ENCODE measurements at regions not wholly inside any gene's neighbourhood (a gene's known extent, or its start where the extent isn't known, plus 50 kb on each side); places are given as distances from the start of the nearest gene placed in this dataset.

DNA sequence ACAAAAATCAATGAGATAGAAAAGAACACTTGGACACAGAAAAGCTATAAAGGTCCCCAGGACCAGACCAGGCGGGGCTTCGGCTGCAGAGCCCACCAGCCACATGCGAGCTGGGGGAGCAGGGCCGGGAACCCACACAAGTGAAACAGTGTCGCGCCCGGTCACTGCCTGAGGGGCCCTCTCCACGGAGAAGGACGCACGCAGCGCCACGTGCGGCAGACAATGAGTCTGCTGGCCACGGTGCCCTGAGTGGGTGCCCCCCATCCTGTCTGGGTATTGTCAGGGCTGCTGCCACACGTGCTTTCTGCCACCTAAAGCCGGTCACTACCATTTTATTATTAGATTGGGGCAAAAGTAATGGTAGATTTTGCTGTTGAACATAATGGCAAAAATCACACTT is 207.9 kb upstream of the HDAC4 start:
- no peak for DNase-seq

DNA sequence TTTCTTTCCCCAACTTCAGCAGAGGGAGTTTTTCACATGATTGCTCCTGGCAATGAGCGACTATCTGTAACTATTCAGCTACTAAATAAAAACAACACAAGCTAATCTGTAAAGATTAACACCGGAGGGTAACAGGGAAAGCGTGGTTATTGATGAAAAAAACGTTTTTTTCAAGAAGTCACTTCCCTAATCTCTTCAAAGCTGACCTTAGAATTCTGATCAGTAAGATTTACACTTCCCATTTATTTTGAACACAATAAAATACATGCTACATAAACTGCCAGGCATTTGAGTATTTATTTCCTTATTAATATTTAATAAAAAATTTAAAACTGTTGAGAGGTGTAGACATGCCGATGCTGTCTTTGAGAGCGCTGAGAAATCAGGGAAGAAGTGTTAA is 207.4 kb upstream of the HDAC4 start:
- DNase-seq: no peak

DNA sequence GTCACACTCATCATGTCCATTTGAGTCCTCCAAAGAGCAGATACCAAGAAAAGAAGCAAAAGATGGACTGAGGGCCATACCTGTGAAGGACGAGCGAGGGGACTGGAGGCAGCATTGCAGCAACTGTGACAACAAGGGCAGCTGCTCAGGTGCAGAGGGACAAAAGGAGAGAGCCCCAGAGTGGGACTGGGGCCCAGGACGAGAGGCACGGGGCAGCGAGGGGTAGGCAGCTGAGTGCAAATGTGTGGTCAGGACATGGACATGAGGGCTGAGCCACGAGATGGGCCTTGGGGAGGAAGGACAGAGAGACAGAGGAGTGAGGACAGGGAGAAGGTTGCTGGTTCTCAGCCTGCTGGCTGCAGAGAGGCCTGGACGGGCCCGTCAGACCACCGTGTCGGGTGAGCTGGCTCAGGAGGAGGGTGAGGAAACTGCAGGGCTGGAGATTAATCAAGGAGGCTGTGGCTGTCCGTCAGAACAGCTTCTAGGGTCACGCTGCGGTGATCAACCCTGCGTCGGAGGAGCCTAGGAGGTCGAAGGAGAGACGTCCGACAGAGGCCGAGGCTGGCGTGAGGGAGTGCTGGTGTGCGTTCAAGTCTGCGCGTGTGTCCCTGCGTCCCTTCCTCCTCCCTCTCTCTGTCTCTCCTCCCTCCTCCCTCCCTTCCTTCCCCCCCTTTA is 206.8 kb upstream of the HDAC4 start:
- DNase-seq: no peak

DNA sequence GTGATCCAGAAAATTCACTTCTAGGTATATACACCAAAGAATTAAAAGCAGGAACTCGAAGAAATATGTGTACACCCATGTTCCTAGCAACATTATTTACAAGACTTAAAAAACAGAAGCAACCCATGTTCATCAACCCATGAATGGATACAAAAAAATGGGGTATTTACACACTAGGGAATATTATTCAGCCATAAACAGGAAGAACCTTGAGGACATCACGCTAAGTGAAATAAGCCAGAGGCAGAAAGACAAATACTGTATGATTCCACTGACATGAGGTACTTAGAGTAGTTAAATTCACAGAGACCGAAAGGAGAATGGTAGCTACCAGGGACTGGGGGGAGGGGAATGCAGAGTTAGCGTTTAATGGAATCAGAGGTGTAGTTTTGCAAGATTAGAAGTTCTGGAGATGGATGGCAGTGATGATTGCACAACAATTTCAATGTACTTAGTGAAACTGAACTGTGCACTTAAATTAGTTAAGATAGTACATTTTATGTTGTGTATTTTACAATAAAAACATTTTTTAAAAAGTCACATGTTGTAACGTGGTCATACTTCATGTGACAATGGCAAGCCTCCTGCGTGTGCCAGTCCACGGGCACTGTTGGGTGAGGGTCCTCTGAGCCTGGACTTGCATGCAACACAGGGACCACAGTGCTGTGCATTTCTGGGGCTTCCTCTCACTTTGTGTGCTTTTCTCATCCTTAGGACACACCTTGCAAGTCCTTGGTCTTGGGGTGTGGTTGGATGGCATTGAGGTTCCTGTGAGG is 206.1 kb upstream of the HDAC4 start:
- DNase-seq: no peak

DNA sequence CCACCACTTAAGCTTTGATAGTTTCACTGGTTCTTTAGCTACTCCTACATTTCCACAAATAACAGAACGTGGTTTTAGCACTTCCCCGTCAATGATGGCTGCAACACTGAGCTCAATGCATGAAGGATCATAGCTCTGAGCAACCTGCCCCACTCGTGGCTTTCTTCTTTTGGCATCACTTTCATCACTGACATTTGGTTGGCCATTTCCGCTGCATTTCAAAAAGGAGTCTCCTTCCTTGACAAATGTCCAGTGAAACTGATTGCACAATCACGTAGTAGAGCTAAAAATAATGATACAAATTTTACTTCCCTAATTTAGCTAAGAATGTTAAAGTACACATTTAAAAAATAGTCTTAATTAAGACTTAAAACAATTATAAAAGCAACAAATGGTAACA is 205.2 kb upstream of the HDAC4 start:
- no peak for DNase-seq

DNA sequence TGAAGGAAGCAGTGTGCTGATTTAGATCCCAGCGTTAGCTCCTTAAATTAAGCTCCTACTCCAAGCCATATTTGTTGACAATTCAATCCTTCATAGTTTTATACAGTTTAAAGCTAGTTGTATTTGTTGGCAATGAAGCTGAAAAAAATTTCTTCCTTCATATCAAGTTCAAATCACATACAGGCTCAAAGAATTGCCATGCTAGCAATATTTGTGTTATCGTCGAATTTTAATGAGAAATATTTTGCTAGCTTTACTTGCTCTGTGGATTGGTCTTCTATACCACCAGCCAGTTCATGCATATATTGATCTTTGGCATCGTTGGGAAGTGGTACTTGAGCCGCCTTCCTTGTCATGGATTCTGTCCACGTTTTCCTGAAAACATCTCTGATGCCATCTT is 204.6 kb upstream of the HDAC4 start:
- no peak for DNase-seq

DNA sequence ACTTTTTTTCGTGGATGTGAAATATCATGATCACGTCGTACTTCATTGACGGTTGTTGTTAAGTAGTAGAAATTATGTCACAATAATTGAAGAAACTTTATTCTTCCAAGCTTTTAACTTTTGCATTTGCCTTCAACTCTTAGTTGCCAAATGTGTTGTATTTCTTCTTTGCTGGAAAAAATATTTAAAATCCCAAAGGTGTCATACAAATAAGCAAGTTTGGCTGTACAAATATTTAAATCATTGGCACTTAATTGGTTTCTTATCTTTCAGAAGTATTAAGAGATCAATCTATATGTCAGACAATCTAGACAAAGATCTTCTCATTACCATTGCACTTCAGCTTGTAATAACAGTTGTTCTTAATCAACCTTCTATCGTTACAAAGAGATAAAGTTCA is 204.0 kb upstream of the HDAC4 start:
- no peak for DNase-seq

DNA sequence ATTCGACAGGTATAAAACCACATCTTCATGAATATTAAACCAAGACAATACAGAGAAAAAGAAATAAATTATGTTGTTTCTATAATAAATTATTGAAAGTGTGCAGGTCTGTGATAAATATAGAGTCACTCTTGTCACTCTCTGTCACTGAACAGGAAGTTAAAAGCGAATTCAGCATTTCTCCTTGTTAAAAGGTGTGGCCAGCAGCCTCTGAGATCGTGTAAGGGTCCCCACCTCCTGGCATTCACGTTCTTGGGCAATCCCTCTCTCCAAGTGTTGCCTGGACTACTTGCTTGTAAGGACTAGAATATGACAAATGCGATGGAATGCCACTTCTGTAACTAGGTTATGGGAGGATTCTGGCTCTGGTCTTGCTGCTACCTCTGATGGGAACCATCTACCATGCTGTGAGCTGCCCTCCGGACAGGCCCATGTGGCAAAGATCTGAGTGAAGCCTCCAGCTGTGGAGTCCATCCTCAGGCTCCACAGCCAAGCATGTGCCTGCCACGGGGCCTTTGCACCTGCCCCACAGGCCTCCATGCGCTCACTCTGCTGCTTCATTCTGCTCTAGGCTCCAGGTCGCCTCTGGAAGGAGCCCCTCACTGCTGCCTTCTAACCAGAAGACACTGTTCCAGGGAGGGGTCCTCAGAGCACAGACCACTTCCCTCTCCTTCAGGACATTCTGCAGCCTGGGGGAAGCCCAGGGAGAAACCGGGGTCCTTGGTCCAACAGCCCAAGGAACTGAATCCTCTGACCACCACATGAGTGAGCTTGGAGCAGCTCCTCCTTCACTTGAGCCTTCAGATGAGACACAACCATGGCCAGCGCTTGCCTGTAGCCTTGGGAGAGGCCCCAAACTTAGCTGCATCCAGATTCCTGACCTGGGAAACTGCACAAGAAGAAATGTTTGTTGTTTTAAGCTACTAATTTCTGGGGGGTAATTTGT is 202.9 kb upstream of the HDAC4 start:
- no peak for DNase-seq

DNA sequence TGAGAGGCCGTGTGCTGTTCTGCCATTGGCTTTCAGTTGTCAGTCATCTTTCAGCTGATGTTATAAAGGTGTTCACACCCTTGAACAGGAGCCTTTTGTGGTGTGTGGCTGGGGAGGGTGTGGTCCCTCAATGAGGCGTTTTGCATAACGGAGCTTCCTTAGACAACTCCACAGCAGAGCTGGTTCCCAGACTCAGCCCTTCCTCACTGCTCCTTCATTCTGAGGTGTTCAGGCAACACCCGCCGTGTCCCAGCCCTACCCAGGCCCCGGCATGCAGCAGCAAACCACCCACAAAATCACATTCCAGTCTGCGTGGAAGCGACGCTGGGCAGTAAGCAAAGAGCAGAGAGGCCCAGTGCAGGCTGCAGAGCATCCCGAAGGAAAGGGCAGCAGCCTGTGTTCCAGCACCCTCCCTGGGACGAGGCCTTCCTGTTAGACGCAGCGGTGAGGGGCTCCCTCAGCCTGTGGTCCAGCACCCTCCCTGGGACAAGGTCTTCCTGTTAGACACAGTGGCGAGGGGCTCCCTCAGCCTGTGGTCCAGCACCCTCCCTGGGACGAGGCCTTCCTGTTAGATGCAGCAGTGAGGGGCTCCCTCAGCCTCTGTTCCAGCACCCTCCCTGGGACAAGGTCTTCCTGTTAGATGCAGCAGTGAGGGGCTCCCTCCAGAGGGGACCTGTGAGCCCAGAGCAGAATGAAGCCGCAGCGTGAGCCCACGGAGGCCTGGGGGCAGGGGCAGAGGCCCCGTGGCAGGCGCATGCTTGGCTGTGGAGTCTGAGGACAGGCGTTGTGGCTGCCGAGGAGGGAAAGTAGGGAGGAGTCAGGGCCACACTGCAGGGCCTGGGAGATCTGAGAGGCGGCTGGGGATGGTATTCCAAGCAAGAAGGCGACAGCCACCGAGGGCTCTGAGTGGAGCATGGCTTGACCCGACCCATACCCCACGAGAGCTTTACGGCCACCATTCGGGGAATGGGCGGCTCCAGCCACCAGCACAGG is 201.8 kb upstream of the HDAC4 start:
- DNase-seq: peak; percentile 46

DNA sequence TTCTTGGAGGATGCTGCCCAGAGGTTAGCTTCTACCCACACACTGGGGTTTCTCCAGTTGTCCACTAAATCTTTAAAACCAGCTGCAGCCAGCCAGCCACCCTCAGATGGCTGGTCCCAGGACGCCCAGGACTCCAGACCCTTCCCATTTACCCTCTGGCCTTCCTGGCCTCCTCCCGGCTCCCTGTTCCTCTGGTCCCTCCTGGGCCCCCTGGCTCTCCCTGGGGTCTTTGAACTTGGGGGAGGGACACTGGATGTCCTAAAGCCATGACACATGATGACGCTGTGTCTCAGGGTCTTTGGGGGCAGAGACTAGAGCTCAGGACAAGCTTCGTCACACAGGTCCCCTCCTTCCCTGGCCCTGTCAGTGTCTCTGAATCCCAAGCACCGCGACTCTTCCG is 201.1 kb upstream of the HDAC4 start:
- DNase-seq: no peak

DNA sequence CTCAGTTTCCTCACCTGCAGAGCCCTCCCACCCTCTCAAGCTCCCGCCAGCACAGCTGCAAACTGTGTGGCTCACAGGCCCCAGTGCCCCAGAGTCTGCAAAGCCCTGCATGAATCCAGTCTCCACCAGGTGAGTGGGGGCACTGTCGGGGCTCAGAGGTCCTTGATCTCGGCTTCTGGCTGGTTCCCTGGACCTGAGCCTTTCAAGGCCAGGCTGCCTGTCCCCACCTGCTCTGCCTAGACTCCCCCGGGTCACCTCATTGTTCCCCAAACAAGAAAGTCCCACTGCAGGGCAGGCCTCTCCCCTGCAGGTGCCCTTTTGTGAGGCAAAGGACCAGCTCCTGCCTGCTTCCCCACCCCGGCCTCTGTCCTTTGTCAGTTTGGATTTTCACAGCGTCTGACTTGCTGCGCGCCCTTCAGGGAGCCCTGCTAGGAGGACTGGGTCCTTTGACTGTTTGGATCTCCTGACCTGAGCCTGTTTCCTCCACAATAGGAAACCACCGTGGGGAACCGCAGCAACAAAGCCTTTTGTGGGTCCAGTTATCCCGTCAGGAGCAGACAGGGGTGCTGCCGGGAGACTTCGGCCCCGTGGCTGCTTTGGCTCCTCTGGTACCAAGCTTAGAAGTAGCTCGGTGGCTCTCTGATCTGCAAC is 200.5 kb upstream of the HDAC4 start:
- DNase-seq: no peak

DNA sequence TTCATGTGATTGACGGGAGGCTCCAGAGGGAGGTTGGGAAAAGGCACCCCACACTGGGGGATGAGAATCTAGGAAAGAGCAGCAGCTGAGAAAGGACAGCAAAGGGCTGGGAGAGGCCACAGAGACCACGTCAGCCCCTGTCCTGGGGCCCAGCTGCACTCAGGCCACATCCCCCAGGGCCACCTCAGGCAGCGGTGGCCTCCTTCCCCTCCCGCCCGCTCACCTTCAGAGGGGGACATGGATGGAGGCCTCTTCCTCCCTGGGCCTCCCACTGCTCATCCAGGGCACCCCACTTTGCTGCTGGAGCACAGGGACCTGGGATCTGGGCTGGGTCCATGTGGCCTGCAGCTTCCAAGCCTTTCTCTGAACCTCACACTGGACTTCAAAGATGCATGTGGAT is 199.8 kb upstream of the HDAC4 start:
- no peak for DNase-seq

DNA sequence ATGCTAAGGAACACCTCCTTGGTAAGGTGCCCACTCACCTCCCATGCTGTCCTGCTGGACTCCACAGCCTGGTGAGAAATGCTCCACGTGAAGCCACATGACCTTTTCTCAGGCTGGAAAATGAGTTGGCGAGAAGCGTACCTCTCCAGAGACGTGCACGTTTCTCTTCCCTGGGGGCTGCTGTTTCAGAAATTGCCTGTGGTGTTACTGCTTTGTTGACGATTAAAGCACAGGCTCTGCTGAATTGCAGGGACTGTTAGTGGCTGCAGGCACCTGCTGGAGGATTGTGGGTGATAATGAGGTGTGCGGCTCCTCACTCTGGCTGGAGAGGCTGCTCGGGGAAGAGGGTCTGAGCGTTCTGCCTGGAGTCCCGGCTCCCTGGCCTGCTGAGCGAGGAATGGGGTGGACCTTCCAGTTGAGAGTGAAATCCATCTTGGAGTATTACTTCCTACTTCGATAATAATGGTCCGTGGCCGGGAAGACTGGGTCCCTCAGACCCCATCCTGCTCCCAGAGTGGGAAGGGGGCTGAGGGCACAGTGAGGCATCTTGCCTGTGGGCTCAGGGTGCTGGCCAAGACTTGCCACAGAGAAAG is 199.3 kb upstream of the HDAC4 start:
- DNase-seq: no peak

DNA sequence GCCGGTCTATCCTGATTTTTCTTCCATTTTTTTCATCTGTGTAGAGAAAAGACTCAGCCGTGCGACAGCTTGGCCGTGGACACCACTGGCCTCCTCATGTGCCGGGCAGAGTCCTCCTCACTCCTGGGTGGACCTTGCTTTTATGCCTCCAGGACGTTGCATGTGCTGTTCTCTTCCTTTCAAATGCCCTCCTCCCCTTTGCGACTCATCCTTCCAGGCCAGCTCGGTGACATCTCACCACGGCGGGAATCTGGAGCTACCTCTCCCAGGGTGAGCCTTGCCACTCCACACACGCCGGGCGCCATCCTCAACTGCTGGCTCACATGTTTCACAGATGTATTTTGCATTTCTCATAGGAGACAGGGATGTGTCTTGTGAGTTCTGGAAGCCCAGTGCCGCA is 198.5 kb upstream of the HDAC4 start:
- DNase-seq: no peak

DNA sequence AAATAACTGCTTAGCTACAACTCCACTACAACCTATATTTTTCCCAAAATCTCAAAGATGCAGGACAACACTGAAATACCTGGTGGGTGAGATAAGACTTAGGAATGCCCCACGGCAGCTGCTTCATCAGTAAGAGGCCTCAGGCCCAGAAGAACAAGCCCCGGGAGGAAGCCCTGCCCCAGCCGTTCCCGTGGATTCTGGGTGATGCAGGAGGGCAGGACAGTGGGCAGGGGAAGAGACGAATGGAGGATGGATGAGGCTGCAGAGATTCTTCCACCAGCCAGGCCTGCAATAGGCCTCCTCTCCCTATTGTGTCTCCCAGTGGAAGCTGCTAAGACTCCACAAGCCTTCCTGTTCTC is 197.9 kb upstream of the HDAC4 start:
- DNase-seq: no peak

DNA sequence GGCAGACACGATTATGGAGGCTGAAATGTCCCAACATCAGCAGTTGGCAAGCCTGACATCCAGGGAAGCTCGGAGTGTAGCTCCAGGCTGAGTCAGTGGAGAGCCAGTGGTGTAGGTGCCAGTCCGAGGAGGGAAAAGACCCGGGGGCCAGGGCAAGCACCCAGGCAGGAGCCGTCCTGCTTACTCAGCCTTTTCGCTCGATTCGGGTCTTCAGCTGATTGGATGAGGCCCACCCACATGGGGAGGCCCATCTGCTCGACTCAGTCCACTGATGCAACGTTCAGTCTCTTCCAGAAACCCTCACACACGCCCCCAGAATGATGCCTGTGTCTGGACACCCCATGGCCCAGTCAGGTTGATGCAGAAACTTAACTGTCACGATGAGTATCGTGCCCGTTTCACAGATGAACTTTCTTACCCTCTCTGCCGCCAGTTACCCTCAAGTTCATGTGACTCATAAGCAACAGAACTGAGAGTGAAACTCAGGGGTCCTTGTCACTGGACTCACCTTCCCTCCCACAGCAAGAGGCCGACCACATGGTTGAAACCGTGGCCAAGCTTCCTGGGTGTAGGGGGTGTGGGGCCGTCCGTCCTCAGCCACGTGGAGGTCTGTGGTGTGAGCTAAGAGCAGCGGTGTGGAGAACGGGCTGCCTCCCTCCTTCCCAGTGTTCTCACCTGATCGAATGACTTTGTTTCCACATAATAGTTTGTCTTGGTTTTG is 197.4 kb upstream of the HDAC4 start:
- no peak for DNase-seq

DNA sequence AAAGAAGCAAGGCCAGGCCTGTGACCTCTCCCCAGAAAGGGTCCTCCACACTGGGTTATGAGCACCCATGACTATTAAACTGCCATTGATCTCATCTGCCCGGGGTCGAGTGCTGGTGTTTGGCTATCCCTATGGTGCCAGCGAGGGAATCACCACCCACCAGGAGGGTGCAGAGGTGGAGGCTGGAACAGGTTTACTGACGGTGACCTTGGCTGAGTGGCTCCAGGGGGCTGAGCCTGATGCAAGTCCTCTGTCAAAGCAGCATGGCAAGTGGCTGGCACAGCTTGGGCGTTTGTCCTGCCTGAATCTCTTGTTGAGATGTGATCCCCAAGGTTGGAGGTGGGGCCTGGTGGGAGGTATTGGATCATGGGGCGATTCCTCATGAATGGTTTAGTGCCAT is 196.4 kb upstream of the HDAC4 start:
- no peak for DNase-seq

DNA sequence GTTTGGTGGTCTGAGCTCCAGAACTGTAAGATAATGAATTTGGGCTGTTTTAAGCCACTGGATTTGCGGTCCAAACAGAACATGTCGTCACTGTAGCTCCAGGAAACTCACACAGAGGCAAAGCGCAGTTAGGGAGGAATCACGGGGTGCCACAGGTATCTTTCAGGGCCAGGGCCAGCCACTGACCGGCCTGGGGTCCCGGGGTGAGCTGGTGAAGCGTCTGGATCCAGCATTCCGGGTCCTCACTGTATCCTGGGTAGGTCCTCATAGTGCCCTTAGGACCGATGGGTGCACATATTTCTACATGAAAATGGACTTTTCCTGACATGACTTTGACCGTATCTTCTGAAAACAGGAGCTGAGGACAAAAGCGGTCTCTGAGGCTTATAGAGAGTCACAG is 196.0 kb upstream of the HDAC4 start:
- no peak for DNase-seq

DNA sequence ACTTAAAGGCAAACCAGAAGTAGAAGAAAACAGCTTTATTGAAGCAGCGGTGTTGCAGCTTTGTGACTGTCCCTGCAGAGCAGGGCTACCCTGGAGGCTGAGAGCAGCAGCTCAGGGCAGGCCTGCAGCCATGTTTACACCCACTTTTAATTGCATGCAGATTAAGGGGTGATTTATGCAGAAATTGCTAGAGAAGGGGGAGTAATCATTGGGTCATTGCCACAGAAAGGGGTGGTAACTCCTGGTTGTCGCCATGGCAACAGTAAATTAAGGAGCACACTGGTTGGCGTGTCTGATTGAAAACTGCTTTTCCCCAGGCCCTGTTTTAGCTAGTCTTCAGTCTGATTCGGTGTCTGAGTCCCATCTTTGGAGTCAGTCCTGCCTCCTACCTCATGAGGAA is 195.4 kb upstream of the HDAC4 start:
- no peak for DNase-seq

DNA sequence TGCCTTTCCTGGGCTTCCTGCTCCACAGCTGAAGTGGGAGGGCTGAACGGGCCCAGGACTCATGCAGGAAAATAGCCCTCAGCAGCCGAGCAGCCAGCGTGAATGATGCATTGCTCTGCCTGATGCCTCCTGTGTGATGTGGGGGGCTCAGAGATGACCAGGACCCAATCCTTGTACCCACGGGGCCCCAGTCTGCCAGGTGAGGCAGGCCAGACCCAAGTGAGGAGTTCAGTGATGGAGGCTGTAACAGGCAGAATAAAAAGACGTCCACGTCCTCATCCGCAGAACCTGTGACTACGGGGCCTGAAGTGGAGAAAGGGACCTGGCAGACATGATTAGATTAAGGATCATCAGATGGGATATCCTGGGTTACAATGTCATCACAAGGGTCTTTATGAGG is 194.9 kb upstream of the HDAC4 start:
- no peak for DNase-seq

Data from CD4-positive, alpha-beta T cell treated with Interleukin-10 for 1 hour (primary cell).